CD14-positive monocyte (primary cell): ENCODE measurements at regions not wholly inside any gene's neighbourhood (a gene's known extent, or its start where the extent isn't known, plus 50 kb on each side); places are given as distances from the start of the nearest gene placed in this dataset.

Experiments used
- DNase-seq, 3 donors: peaks; one replicate each; pipeline ENCODE4 v3.0.0-alpha.2; 2011 to 2022
- H2AFZ ChIP-seq: 2 replicates; pipeline ENCODE4 v1.6.0; 2012; ENCODE audit warnings: mild to moderate bottlenecking, low read depth, low read length, inconsistent platforms; ENCODE audit not compliant: insufficient read depth, poor library complexity, severe bottlenecking
- H3K27ac ChIP-seq, 2 donors: 1 replicate in 1 of 2; 2 replicates in 1 of 2; pipeline ENCODE4 v1.5.1; 2012 to 2013; ENCODE audit warnings: low read length in 2 of 2, control low read depth in 1 of 2, inconsistent platforms in 1 of 2, low read depth in 1 of 2, mild to moderate bottlenecking in 1 of 2
- H3K27me3 ChIP-seq, 2 donors: one replicate each; pipeline versions ENCODE4 v1.6.0 to v1.6.1; 2011 to 2013; ENCODE audit warnings: low read length in 2 of 2; ENCODE audit not compliant: control insufficient read depth in 2 of 2, insufficient read depth in 2 of 2
- H3K36me3 ChIP-seq, 2 donors: replicated peaks in 1 of 2; 1 replicate in 1 of 2; 2 replicates in 1 of 2; pipeline versions ENCODE4 v1.5.1 to v1.6.1; 2012 to 2013; ENCODE audit warnings: low read length in 2 of 2, control low read depth in 1 of 2, inconsistent platforms in 1 of 2, mild to moderate bottlenecking in 1 of 2; ENCODE audit not compliant: insufficient read depth in 2 of 2, control insufficient read depth in 1 of 2
- H3K4me1 ChIP-seq, 2 donors: 1 replicate in 1 of 2; 2 replicates in 1 of 2; pipeline versions ENCODE4 v1.5.1 to v1.6.1; 2012 to 2013; ENCODE audit warnings: low read length in 2 of 2, control low read depth in 1 of 2, inconsistent platforms in 1 of 2, mild to moderate bottlenecking in 1 of 2, moderate library complexity in 1 of 2; ENCODE audit not compliant: insufficient read depth in 2 of 2, control insufficient read depth in 1 of 2
- H3K4me2 ChIP-seq: replicated peaks from 2 replicates; pipeline ENCODE3; 2012; ENCODE audit warnings: low read length, moderate library complexity, mild to moderate bottlenecking; ENCODE audit not compliant: poor library complexity, severe bottlenecking; ENCODE audit errors: extremely low read depth
- H3K4me3 ChIP-seq, 3 experiments: fragments of 200-600 bp in 1 of 3; sonication (generic) in 1 of 3; replicated peaks in 1 of 3; 1 replicate in 2 of 3; 2 replicates in 1 of 3; pipeline ENCODE4 v1.5.1; 2011 to 2013; ENCODE audit warnings: low read length in 3 of 3, mild to moderate bottlenecking in 3 of 3, control low read depth in 2 of 3, low read depth in 2 of 3, inconsistent platforms in 1 of 3, moderate library complexity in 1 of 3
- H3K79me2 ChIP-seq: 2 replicates; pipeline ENCODE4 v1.6.0; 2012; ENCODE audit warnings: mild to moderate bottlenecking, control low read depth, inconsistent platforms, low read length, moderate library complexity; ENCODE audit not compliant: insufficient read depth
- H3K9ac ChIP-seq: 2 replicates; pipeline ENCODE4 v1.6.0; 2017; ENCODE audit warnings: low read length, mild to moderate bottlenecking; ENCODE audit not compliant: insufficient read depth, poor library complexity, severe bottlenecking
- H3K9me3 ChIP-seq, 2 donors: replicated peaks in 1 of 2; 1 replicate in 1 of 2; 2 replicates in 1 of 2; pipeline versions ENCODE4 v1.5.1 to v1.6.1; 2012 to 2013; ENCODE audit warnings: low read length in 2 of 2, control low read depth in 1 of 2; ENCODE audit not compliant: control insufficient read depth in 1 of 2, insufficient read depth in 1 of 2
- H4K20me1 ChIP-seq: 2 replicates; pipeline ENCODE4 v1.6.0; 2012; ENCODE audit warnings: mild to moderate bottlenecking, low read length, control low read depth, moderate library complexity; ENCODE audit not compliant: insufficient read depth
- H3K27ac Mint-ChIP-seq, 7 donors: one replicate each; pipeline ENCODE4 v1.8.0; 2020; ENCODE audit warnings: mild to moderate bottlenecking in 7 of 7, mixed read lengths in 7 of 7, moderate library complexity in 6 of 7, inconsistent platforms in 2 of 7
- H3K27me3 Mint-ChIP-seq, 3 donors: one replicate each; pipeline ENCODE4 v1.8.0; 2021 to 2022; ENCODE audit warnings: low read depth in 3 of 3, mild to moderate bottlenecking in 3 of 3, mixed read lengths in 3 of 3, moderate library complexity in 3 of 3, inconsistent platforms in 1 of 3
- H3K36me3 Mint-ChIP-seq, 2 donors: one replicate each; pipeline ENCODE4 v1.8.0; 2020; ENCODE audit warnings: mixed read lengths in 2 of 2, inconsistent platforms in 1 of 2, mild to moderate bottlenecking in 1 of 2
- H3K4me1 Mint-ChIP-seq: one replicate; pipeline ENCODE4 v1.8.0; 2020; ENCODE audit warnings: mild to moderate bottlenecking, mixed read lengths
- H3K4me3 Mint-ChIP-seq, 2 donors: one replicate each; pipeline ENCODE4 v1.8.0; 2020; ENCODE audit warnings: mild to moderate bottlenecking in 2 of 2, mixed read lengths in 2 of 2, moderate library complexity in 1 of 2
- H3K9me3 Mint-ChIP-seq, 7 donors: one replicate each; pipeline ENCODE4 v1.8.0; 2020 to 2022; ENCODE audit warnings: mixed read lengths in 7 of 7, mild to moderate bottlenecking in 6 of 7, moderate library complexity in 6 of 7, inconsistent platforms in 2 of 7
- WGBS: methylation state at CpG from one replicate; pipeline ENCODE4 v1.1.5; 2013; ENCODE audit warnings: missing lambda C conversion rate; ENCODE audit not compliant: insufficient coverage; 5-methylcytosine and 5-hydroxymethylcytosine counted together
- intact Hi-C, 2 donors: fragments of 100-400 bp; cut with micrococcal nuclease; formaldehyde crosslinking; loops; one replicate each; pipeline versions ENCODE4 v1.15.0 to v1.15.1; 2023
- TF ChIP-seq, protein P1 (sequence below): fragments of 200-600 bp; IDR thresholded peaks from one replicate; pipeline ENCODE4 v1.8.0; 2022; ENCODE audit warnings: antibody characterized with exemption, mild to moderate bottlenecking

DNA sequence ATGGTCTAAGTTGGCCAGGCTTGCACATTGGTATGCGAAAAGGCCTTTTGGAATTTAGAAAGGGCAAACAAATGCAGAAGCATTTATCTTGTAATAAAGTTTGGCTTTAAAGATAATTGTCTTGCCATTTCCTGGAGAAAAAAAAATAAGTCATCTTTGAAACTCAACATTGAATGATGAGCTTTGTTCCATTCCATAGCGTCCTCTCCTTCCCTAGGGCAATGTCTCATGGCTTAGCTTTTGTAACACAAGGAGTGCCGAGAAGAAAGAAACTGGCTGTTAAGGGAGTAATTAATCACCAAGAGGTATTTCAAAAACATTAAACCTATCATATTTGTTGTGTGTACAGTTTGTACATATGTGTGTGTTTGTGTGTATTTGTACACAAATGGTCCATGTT, 372.3 kb downstream of the NPIPA8 start:
- H3K36me3 Mint-ChIP-seq = no peaks in the 10 kb centered on the region
- no peak overlapping the region for H3K4me2 ChIP-seq
- intact Hi-C loops = no loop called here
- no peak overlapping the region for H3K4me3 ChIP-seq
- no peak overlapping the region for H3K9ac ChIP-seq
- WGBS = no CpG with 5 or more reads among the region's 3 CpGs
- H2AFZ ChIP-seq = no peak overlapping the region
- no peaks in the 10 kb centered on the region for H3K4me1 Mint-ChIP-seq
- H3K27ac ChIP-seq = no peak overlapping the region
- H3K9me3 Mint-ChIP-seq = peaks cover 0 to 15% (median 2%) of the 10 kb centered on the region in 7 donors
- TF ChIP-seq, protein P1, sequence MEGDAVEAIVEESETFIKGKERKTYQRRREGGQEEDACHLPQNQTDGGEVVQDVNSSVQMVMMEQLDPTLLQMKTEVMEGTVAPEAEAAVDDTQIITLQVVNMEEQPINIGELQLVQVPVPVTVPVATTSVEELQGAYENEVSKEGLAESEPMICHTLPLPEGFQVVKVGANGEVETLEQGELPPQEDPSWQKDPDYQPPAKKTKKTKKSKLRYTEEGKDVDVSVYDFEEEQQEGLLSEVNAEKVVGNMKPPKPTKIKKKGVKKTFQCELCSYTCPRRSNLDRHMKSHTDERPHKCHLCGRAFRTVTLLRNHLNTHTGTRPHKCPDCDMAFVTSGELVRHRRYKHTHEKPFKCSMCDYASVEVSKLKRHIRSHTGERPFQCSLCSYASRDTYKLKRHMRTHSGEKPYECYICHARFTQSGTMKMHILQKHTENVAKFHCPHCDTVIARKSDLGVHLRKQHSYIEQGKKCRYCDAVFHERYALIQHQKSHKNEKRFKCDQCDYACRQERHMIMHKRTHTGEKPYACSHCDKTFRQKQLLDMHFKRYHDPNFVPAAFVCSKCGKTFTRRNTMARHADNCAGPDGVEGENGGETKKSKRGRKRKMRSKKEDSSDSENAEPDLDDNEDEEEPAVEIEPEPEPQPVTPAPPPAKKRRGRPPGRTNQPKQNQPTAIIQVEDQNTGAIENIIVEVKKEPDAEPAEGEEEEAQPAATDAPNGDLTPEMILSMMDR = no peak
- no peak for DNase-seq
- no peaks in the 10 kb centered on the region for H3K27me3 ChIP-seq
- no peaks in the 10 kb centered on the region for H4K20me1 ChIP-seq
- H3K4me3 Mint-ChIP-seq = no peak overlapping the region
- no peaks in the 10 kb centered on the region for H3K27me3 Mint-ChIP-seq
- no peaks in the 10 kb centered on the region for H3K79me2 ChIP-seq
- no peaks in the 10 kb centered on the region for H3K4me1 ChIP-seq
- H3K36me3 ChIP-seq = no peaks in the 10 kb centered on the region
- H3K9me3 ChIP-seq = no peaks in the 10 kb centered on the region
- no peak overlapping the region for H3K27ac Mint-ChIP-seq

GRCh38 chr16:17963185-17963836, 373.2 kb downstream of the NPIPA8 start:
- no peak overlapping the region for H3K27ac Mint-ChIP-seq
- Histone ChIP-seq H3K4me3 (no peak overlapping the region), H3K27me3 (no peaks in the 10 kb centered on the region), H3K36me3 (no peaks in the 10 kb centered on the region), H2AFZ (no peak overlapping the region), H3K9ac (no peak overlapping the region), H3K9me3 (no peaks in the 10 kb centered on the region), H3K4me1 (no peaks in the 10 kb centered on the region), H4K20me1 (no peaks in the 10 kb centered on the region), H3K4me2 (no peak overlapping the region), H3K79me2 (no peaks in the 10 kb centered on the region), H3K27ac (no peak overlapping the region)
- intact Hi-C loops = no loop called here
- no peak overlapping the region for H3K4me3 Mint-ChIP-seq
- TF ChIP-seq, protein P1 = no peak
- no peak for DNase-seq
- no peaks in the 10 kb centered on the region for H3K36me3 Mint-ChIP-seq
- no peaks in the 10 kb centered on the region for H3K27me3 Mint-ChIP-seq
- peaks cover 0 to 20% (median 4%) of the 10 kb centered on the region in 7 donors for H3K9me3 Mint-ChIP-seq
- WGBS = 86% methylated on average over 6 of the region's 12 CpGs
- no peaks in the 10 kb centered on the region for H3K4me1 Mint-ChIP-seq
